Mesendoderm (in vitro differentiated cells): ENCODE measurements at regions not wholly inside any gene's neighbourhood (a gene's known extent, or its start where the extent isn't known, plus 50 kb on each side); places are given as distances from the start of the nearest gene placed in this dataset.
A peak's percentile ranks its signal among the peaks of the same experiment; 100 is the strongest.

Source experiments
- DNase-seq: peaks from one replicate; pipeline ENCODE4 v3.0.0; 2013
- H2AK5ac ChIP-seq: 2 replicates; pipeline ENCODE4 v1.6.1; 2013; ENCODE audit warnings: low read length, inconsistent platforms
- H2BK120ac ChIP-seq: 2 replicates; pipeline ENCODE4 v1.6.1; 2013; ENCODE audit warnings: low read depth, mild to moderate bottlenecking, low read length, moderate library complexity, mixed read lengths
- H2BK15ac ChIP-seq: replicated peaks from 2 replicates; pipeline ENCODE4 v1.6.1; 2013; ENCODE audit warnings: low read depth, mild to moderate bottlenecking, moderate library complexity
- H2BK5ac ChIP-seq: 2 replicates; pipeline ENCODE4 v1.6.1; 2013; ENCODE audit warnings: low read length, inconsistent platforms
- H3K18ac ChIP-seq: 2 replicates; pipeline ENCODE4 v1.6.1; 2013; ENCODE audit warnings: mild to moderate bottlenecking, low read length, mixed read lengths
- H3K23ac ChIP-seq: one replicate; pipeline ENCODE4 v1.6.1; 2013; ENCODE audit warnings: low read length
- H3K27ac ChIP-seq: 2 replicates; pipeline ENCODE4 v1.5.1; 2013; ENCODE audit warnings: low read depth, mild to moderate bottlenecking, inconsistent platforms, low read length, moderate library complexity
- H3K27me3 ChIP-seq: 2 replicates; pipeline ENCODE4 v1.6.1; 2013; ENCODE audit warnings: low read length, control low read depth, mild to moderate bottlenecking, inconsistent platforms; ENCODE audit not compliant: insufficient read depth, poor library complexity
- H3K36me3 ChIP-seq: 2 replicates; pipeline ENCODE4 v1.6.1; 2013; ENCODE audit warnings: low read length, inconsistent platforms; ENCODE audit not compliant: control insufficient read depth, insufficient read depth
- H3K4ac ChIP-seq: one replicate; pipeline ENCODE4 v1.6.1; 2013; ENCODE audit warnings: low read depth, mild to moderate bottlenecking, low read length, moderate library complexity
- H3K4me1 ChIP-seq: 2 replicates; pipeline ENCODE4 v1.6.1; 2013; ENCODE audit warnings: low read depth, low read length, inconsistent platforms; ENCODE audit not compliant: control insufficient read depth
- H3K4me2 ChIP-seq: 2 replicates; pipeline ENCODE4 v1.6.1; 2013; ENCODE audit warnings: low read length
- H3K4me3 ChIP-seq: 2 replicates; pipeline ENCODE4 v1.5.1; 2013; ENCODE audit warnings: mild to moderate bottlenecking, low read length
- H3K56ac ChIP-seq: one replicate; pipeline ENCODE4 v1.6.1; 2013; ENCODE audit warnings: low read length
- H3K79me1 ChIP-seq: 2 replicates; pipeline ENCODE4 v1.6.1; 2013; ENCODE audit warnings: low read length, inconsistent platforms
- H3K79me2 ChIP-seq: 2 replicates; pipeline ENCODE4 v1.6.1; 2013; ENCODE audit warnings: mild to moderate bottlenecking, low read length; ENCODE audit not compliant: control insufficient read depth, insufficient read depth
- H3K9ac ChIP-seq: 2 replicates; pipeline ENCODE4 v1.6.1; 2013; ENCODE audit warnings: low read length, inconsistent platforms
- H4K5ac ChIP-seq: one replicate; pipeline ENCODE4 v1.6.1; 2013; ENCODE audit warnings: low read length
- H4K8ac ChIP-seq: one replicate; pipeline ENCODE4 v1.6.1; 2013; ENCODE audit warnings: low read depth, mild to moderate bottlenecking, control low read depth, low read length, moderate library complexity
- WGBS: extraction: QIAGEN DNeasy Blood & Tissue Kit; methylation state at CpG from one replicate; pipeline ENCODE4 v1.1.7; 2013; ENCODE audit warnings: low lambda C conversion rate, missing lambda C conversion rate; ENCODE audit not compliant: insufficient coverage; ENCODE audit errors: extremely low coverage; 5-methylcytosine and 5-hydroxymethylcytosine counted together

DNA sequence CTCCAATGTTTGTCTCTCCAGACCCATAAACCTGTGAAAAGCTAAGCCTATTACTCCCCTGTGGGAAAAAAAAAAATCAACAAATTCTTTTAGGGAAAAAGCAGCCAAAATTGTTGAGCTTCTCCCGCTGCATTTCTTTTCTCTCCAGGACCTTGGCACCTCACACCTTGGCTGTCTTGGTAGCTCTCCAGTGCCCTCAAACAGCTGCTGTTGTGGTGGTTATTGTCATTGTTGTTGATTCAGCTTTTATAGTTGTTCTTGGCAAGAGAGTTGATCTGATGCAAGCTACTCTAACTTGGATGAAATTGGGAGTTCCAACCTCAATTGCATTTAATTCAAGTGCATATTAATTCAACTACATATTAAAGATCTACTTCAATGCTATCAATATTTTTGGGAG lies 516.9 kb upstream of the LARGE1 start:
- Histone ChIP-seq H3K18ac (no peak overlapping the region), H3K23ac (no peak overlapping the region), H3K79me2 (no peaks in the 10 kb centered on the region), H3K4me1 (no peaks in the 10 kb centered on the region), H4K5ac (no peak overlapping the region), H3K27me3 (no peaks in the 10 kb centered on the region), H3K79me1 (no peaks in the 10 kb centered on the region), H3K56ac (no peak overlapping the region), H2BK15ac (no peak overlapping the region), H2BK120ac (no peak overlapping the region), H2BK5ac (no peak overlapping the region), H3K27ac (no peak overlapping the region), H2AK5ac (no peak overlapping the region), H3K36me3 (no peaks in the 10 kb centered on the region), H3K4ac (no peak overlapping the region), H3K4me3 (no peak overlapping the region), H3K4me2 (no peak overlapping the region), H4K8ac (no peak overlapping the region), H3K9ac (no peak overlapping the region)
- DNase-seq, result no peak
- WGBS, result no CpG with 5 or more reads among the region's 1 CpG

DNA sequence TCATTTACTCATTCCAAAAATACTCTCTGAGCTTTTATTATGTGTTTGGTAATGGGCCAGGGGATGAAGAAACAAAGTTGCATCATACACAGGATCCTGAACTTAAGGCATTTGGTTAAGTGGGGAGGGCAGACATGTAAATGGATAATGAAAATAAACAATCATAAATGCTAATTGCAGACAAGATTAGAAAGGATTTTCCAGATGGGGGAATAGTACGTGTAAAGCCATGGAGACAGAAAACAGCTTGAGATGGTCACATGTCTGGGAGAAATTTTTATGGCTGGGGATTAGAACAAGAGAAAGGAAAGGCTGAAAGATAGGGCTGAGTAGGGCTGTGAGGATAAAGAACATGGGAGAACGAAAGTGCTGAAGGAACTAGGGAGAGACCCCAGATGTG lies 534.3 kb upstream of the LARGE1 start:
- H3K27me3 ChIP-seq, result no peaks in the 10 kb centered on the region
- no peak overlapping the region for H3K4me3 ChIP-seq
- no peaks in the 10 kb centered on the region for H3K36me3 ChIP-seq
- H2BK15ac ChIP-seq, result no peak overlapping the region
- no peaks in the 10 kb centered on the region for H3K79me2 ChIP-seq
- H3K79me1 ChIP-seq, result no peaks in the 10 kb centered on the region
- no peak overlapping the region for H3K18ac ChIP-seq
- no peak for DNase-seq
- H4K8ac ChIP-seq, result no peak overlapping the region
- no peaks in the 10 kb centered on the region for H3K4me1 ChIP-seq
- no peak overlapping the region for H3K9ac ChIP-seq
- H3K27ac ChIP-seq, result no peak overlapping the region
- no CpG with 5 or more reads among the region's 2 CpGs for WGBS
- no peak overlapping the region for H3K4me2 ChIP-seq
- no peak overlapping the region for H3K56ac ChIP-seq
- H3K4ac ChIP-seq, result no peak overlapping the region
- no peak overlapping the region for H4K5ac ChIP-seq
- no peak overlapping the region for H2AK5ac ChIP-seq
- no peak overlapping the region for H2BK5ac ChIP-seq
- no peak overlapping the region for H3K23ac ChIP-seq
- no peak overlapping the region for H2BK120ac ChIP-seq

DNA sequence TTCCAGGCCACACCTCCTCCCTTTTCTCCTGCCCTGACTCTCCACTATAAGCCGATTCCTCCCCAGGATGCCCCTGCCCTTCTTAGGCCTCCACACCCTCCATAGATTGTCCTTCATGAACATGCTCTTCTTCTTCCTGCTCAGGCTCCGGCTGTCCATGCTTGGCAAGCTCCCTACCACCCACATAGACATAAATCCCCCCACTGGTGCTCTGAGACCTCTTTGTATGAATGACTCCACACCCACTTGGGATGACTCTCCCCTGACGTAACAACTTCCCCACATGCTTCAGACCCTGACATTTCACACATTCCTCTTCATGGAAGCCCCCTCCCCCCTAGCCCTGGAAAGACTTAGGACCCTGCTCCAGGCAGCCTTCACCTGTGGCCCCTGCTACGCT lies 542.5 kb upstream of the LARGE1 start:
- Histone ChIP-seq H3K4me3 (no peak overlapping the region), H4K5ac (no peak overlapping the region), H3K56ac (no peak overlapping the region), H4K8ac (no peak overlapping the region), H2BK5ac (no peak overlapping the region), H3K79me2 (no peaks in the 10 kb centered on the region), H3K36me3 (no peaks in the 10 kb centered on the region), H3K4ac (no peak overlapping the region), H3K4me2 (no peak overlapping the region), H3K79me1 (no peaks in the 10 kb centered on the region), H2BK15ac (no peak overlapping the region), H3K9ac (no peak overlapping the region), H3K23ac (no peak overlapping the region), H2BK120ac (no peak overlapping the region), H3K4me1 (no peaks in the 10 kb centered on the region), H2AK5ac (no peak overlapping the region), H3K27ac (no peak overlapping the region), H3K27me3 (no peaks in the 10 kb centered on the region), H3K18ac (no peak overlapping the region)
- DNase-seq, result peak; percentile 30
- no CpG with 5 or more reads among the region's 4 CpGs for WGBS

DNA sequence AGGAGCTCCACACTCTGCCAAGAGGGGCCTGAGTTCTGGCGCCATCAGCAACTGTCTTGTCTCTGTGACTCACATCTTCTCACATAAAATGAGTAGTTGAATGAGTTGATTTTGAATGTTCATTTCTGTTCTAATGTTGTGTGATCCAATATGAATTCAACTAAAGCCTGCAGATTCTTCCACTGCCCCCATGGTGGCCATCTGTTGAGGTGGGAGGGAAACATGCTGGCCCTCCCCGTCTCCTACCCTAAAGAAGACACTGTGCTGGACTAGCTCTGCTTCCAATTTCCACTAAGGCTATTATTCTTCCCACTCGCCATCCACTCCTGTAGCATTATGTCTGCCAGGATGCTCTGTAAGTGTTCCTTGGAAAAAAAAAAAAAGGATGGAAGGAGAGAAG lies 555.6 kb upstream of the LARGE1 start:
- H3K4ac ChIP-seq, result no peak overlapping the region
- no peak overlapping the region for H3K56ac ChIP-seq
- no peak for DNase-seq
- H2AK5ac ChIP-seq, result no peak overlapping the region
- no peak overlapping the region for H4K5ac ChIP-seq
- no peaks in the 10 kb centered on the region for H3K4me1 ChIP-seq
- H3K36me3 ChIP-seq, result no peaks in the 10 kb centered on the region
- no peak overlapping the region for H2BK120ac ChIP-seq
- H3K27me3 ChIP-seq, result no peaks in the 10 kb centered on the region
- no peak overlapping the region for H2BK5ac ChIP-seq
- WGBS, result no CpG with 5 or more reads among the region's 3 CpGs
- no peaks in the 10 kb centered on the region for H3K79me1 ChIP-seq
- H3K4me3 ChIP-seq, result no peak overlapping the region
- H2BK15ac ChIP-seq, result no peak overlapping the region
- H3K23ac ChIP-seq, result no peak overlapping the region
- no peaks in the 10 kb centered on the region for H3K79me2 ChIP-seq
- no peak overlapping the region for H3K9ac ChIP-seq
- H3K18ac ChIP-seq, result no peak overlapping the region
- H4K8ac ChIP-seq, result no peak overlapping the region
- H3K27ac ChIP-seq, result no peak overlapping the region
- H3K4me2 ChIP-seq, result no peak overlapping the region

DNA sequence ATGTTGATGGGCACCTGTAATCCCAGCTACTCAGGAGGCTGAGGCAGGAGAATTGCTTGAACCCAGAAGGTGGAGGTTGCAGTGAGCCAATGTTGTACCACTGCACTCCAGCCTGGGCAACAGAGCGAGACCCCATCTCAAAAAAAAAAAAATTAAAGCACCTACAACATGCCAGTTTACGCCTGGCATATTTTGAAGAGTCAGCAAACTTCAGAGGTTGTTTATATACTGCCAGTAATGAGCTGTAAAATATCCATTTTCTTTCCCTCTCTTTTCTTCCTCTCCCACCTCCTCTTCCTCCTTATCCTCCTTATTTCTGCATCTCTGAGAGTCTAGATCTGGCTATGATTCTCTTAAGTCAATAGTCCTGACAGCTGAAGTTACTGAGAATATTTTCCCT lies 556.5 kb upstream of the LARGE1 start:
- Histone ChIP-seq H3K18ac (no peak overlapping the region), H3K56ac (no peak overlapping the region), H3K79me2 (no peaks in the 10 kb centered on the region), H3K4me3 (no peak overlapping the region), H2AK5ac (no peak overlapping the region), H3K27me3 (no peaks in the 10 kb centered on the region), H3K4ac (no peak overlapping the region), H4K5ac (no peak overlapping the region), H3K9ac (no peak overlapping the region), H2BK5ac (no peak overlapping the region), H2BK120ac (no peak overlapping the region), H3K79me1 (no peaks in the 10 kb centered on the region), H3K27ac (no peak overlapping the region), H2BK15ac (no peak overlapping the region), H3K23ac (no peak overlapping the region), H4K8ac (no peak overlapping the region), H3K4me1 (no peaks in the 10 kb centered on the region), H3K4me2 (no peak overlapping the region), H3K36me3 (no peaks in the 10 kb centered on the region)
- DNase-seq, result no peak
- no CpG with 5 or more reads among the region's 2 CpGs for WGBS

DNA sequence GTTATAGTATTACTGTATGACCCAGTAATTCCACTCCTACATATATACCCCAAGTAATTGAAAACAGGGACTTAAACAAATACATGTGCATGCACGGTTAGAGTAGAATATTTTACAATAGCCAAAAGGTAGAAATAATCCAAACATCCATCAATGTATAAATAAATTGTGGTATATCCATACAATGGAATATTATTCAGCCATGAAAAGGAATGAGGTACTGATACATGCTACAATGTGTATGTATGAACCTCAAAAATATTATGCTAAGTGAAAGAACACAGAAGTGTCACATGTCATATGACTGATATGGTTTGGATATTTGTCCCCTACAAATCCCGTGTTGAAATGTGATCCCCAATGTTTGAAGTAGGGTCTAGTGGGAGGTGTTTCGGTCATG lies 560.8 kb upstream of the LARGE1 start:
- Histone ChIP-seq H3K36me3 (no peaks in the 10 kb centered on the region), H3K9ac (no peak overlapping the region), H4K5ac (no peak overlapping the region), H2BK120ac (no peak overlapping the region), H3K23ac (no peak overlapping the region), H2BK15ac (no peak overlapping the region), H3K56ac (no peak overlapping the region), H3K4me3 (no peak overlapping the region), H3K79me2 (no peaks in the 10 kb centered on the region), H3K4ac (no peak overlapping the region), H3K4me1 (no peaks in the 10 kb centered on the region), H3K27me3 (no peaks in the 10 kb centered on the region), H3K18ac (no peak overlapping the region), H3K27ac (no peak overlapping the region), H3K4me2 (no peak overlapping the region), H2AK5ac (no peak overlapping the region), H4K8ac (no peak overlapping the region), H3K79me1 (no peaks in the 10 kb centered on the region), H2BK5ac (no peak overlapping the region)
- DNase-seq, result no peak
- no CpG with 5 or more reads among the region's 3 CpGs for WGBS
